ENCODE measurements at regions not wholly inside any gene's neighbourhood (a gene's known extent, or its start where the extent isn't known, plus 50 kb on each side); places are given as distances from the start of the nearest gene placed in this dataset.

GRCh38 chr13:42487221-42487620 lies 86.7 kb upstream of the TNFSF11 start:
- no peak for TF ChIP-seq ZNF311 (tag by site-specific recombination; IDR thresholded peaks at IDR 0.05; ENCODE audit: borderline replicate concordance)
- no peak for TF ChIP-seq ZFP69B (tag by site-specific recombination; IDR thresholded peaks at IDR 0.05)
- no peak for TF ChIP-seq ZNF24 (tag by site-specific recombination; IDR thresholded peaks at IDR 0.05)
- TF ChIP-seq ZBTB20 (tag by site-specific recombination; IDR thresholded peaks at IDR 0.05): no peak
- no peak for TF ChIP-seq ZNF133 (tag by site-specific recombination; IDR thresholded peaks at IDR 0.05)
- no peak for TF ChIP-seq ZNF302 (tag by site-specific recombination; IDR thresholded peaks at IDR 0.05; ENCODE audit: low read depth)
- TF ChIP-seq YY1 (tag by site-specific recombination; IDR thresholded peaks at IDR 0.05): no peak
- no peak for TF ChIP-seq ZFP41 (tag by site-specific recombination; IDR thresholded peaks at IDR 0.05; ENCODE audit: borderline replicate concordance)
- TF ChIP-seq PRDM1 (tag by site-specific recombination; IDR thresholded peaks at IDR 0.05): no peak
- TF ChIP-seq CTCF (tag by site-specific recombination; IDR thresholded peaks at IDR 0.05): no peak
- no peak for TF ChIP-seq MYNN (tag by site-specific recombination; IDR thresholded peaks at IDR 0.05; ENCODE audit: borderline replicate concordance)
- TF ChIP-seq IKZF3 (tag by site-specific recombination; IDR thresholded peaks at IDR 0.05): no peak
- TF ChIP-seq ZNF138 (tag by site-specific recombination; IDR thresholded peaks at IDR 0.05; ENCODE audit: borderline replicate concordance): no peak
- no peak for TF ChIP-seq ZBTB26 (tag by site-specific recombination; optimal IDR thresholded peaks at IDR 0.05)

All from HEK293 (cell line).